HepG2 (cell line): ENCODE measurements at regions not wholly inside any gene's neighbourhood (a gene's known extent, or its start where the extent isn't known, plus 50 kb on each side); places are given as distances from the start of the nearest gene placed in this dataset.

ENCODE experiments used
- ATAC-seq: fragments of 200-7000 bp; cut with Tn5 transposase; 3 replicates; pipeline ENCODE4 v1.9.1; 2020; ENCODE audit warnings: mild to moderate bottlenecking, moderate library complexity
- BruUV-seq: library from RNA; stranded (reverse); fragments of 400-500 nt; replicated peaks from 2 replicates; lab custom pipeline; 2021; lab: Mats Ljungman, UMichigan
- CTCF ChIA-PET: fragments of 300-600 bp; formaldehyde crosslinking; extraction: SDS; loops from one replicate; lab custom pipeline; 2021; ENCODE audit warnings: low total read pairs, inconsistent platforms, low intra/inter-chr PET ratio; lab: Yijun Ruan, JAX
- POLR2A ChIA-PET: fragments of 350-600 bp; sonication (Branson Sonifier 250); formaldehyde crosslinking; loops from one replicate; lab custom pipeline; 2020; ENCODE audit warnings: antibody characterized with exemption, inconsistent platforms; lab: Yijun Ruan, JAX
- DNase-seq: peaks from one replicate; pipeline ENCODE4 v3.0.0-alpha.2; 2015; ENCODE audit warnings: low spot score
- FAIRE-seq: peaks from 3 replicates; lab custom pipeline; 2011; peaks lifted over from hg19 to GRCh38; lab: Jason Lieb, UNC
- H2AFZ ChIP-seq: one replicate; pipeline ENCODE4 v1.6.1; 2011; ENCODE audit warnings: low read length, inconsistent platforms
- H3K27ac ChIP-seq: fragments of 300-600 bp; 3 replicates; pipeline ENCODE4 v1.8.0; 2011; ENCODE audit warnings: mixed run types, mild to moderate bottlenecking, mixed read lengths, low read length, inconsistent platforms; ENCODE audit not compliant: insufficient read depth; ENCODE audit errors: extremely low read length
- H3K27me3 ChIP-seq, 2 experiments: fragments of 200-600 bp in 1 of 2; 2 replicates in 1 of 2; 3 replicates in 1 of 2; pipeline versions ENCODE4 v1.6.0 to v1.8.0; 2011; ENCODE audit warnings: low read length in 2 of 2, mild to moderate bottlenecking in 2 of 2, moderate library complexity in 2 of 2, inconsistent platforms in 1 of 2; ENCODE audit not compliant: insufficient read depth in 2 of 2, control insufficient read depth in 1 of 2
- H3K36me3 ChIP-seq, 2 experiments: fragments of 200-600 bp in 1 of 2; replicated peaks in 1 of 2; 2 replicates in 1 of 2; 3 replicates in 1 of 2; pipeline versions ENCODE4 v1.5.1 to v1.8.0; 2011; ENCODE audit warnings: low read length in 2 of 2, inconsistent platforms in 1 of 2; ENCODE audit not compliant: insufficient read depth in 2 of 2, control insufficient read depth in 1 of 2
- H3K4me1 ChIP-seq: 2 replicates; pipeline ENCODE4 v1.5.1; 2012; ENCODE audit warnings: low read length, inconsistent platforms; ENCODE audit not compliant: insufficient read depth
- H3K4me2 ChIP-seq: 2 replicates; pipeline ENCODE4 v1.6.0; 2011; ENCODE audit warnings: low read depth, low read length, inconsistent platforms
- H3K4me3 ChIP-seq, 3 experiments: fragments of 200-600 bp in 1 of 3; sonication (generic), shearing (Covaris generic) in 1 of 3; replicated peaks in 1 of 3; 2 replicates each; pipeline ENCODE4 v1.5.1; 2011 to 2016; ENCODE audit warnings: low read length in 3 of 3, inconsistent platforms in 2 of 3, low read depth in 2 of 3, mild to moderate bottlenecking in 2 of 3, control low read depth in 1 of 3, mixed read lengths in 1 of 3; ENCODE audit not compliant: insufficient read depth in 1 of 3
- H3K79me2 ChIP-seq: one replicate; pipeline ENCODE4 v1.6.1; 2011; ENCODE audit warnings: low read length, inconsistent platforms; ENCODE audit not compliant: insufficient read depth
- H3K9ac ChIP-seq: 2 replicates; pipeline ENCODE4 v1.6.0; 2011; ENCODE audit warnings: mild to moderate bottlenecking, low read depth, low read length, inconsistent platforms; ENCODE audit not compliant: insufficient read depth
- H3K9me3 ChIP-seq: 2 replicates; pipeline ENCODE4 v1.5.1; 2012; ENCODE audit warnings: mild to moderate bottlenecking, low read length
- H4K20me1 ChIP-seq: 2 replicates; pipeline ENCODE4 v1.6.0; 2011; ENCODE audit warnings: inconsistent platforms, mild to moderate bottlenecking, low read length, moderate library complexity; ENCODE audit not compliant: insufficient read depth
- GFI1 ChIP-seq: sonication (generic); formaldehyde crosslinking; IDR thresholded peaks from 2 replicates; pipeline ENCODE4 v1.5.0; 2020; ENCODE audit warnings: missing genetic modification reagents, mild to moderate bottlenecking, borderline replicate concordance
- HOXD1 ChIP-seq: sonication (generic); formaldehyde crosslinking; IDR thresholded peaks from 2 replicates; pipeline ENCODE4 v1.5.0; 2020; ENCODE audit warnings: missing genetic modification reagents
- ISX ChIP-seq: sonication (generic); formaldehyde crosslinking; conservative IDR thresholded peaks from 2 replicates; pipeline ENCODE4 v1.5.0; 2020; ENCODE audit warnings: missing genetic modification reagents
- PAWR ChIP-seq: sonication (generic); formaldehyde crosslinking; IDR thresholded peaks from 2 replicates; pipeline ENCODE4 v1.4.0; 2020; ENCODE audit warnings: missing genetic modification reagents, mild to moderate bottlenecking, borderline replicate concordance
- PHF21A ChIP-seq: sonication (generic); formaldehyde crosslinking; IDR thresholded peaks from 2 replicates; pipeline ENCODE4 v1.5.0; 2020; ENCODE audit warnings: mild to moderate bottlenecking, missing genetic modification reagents
- SMYD3 ChIP-seq: sonication (generic); formaldehyde crosslinking; IDR thresholded peaks from 2 replicates; pipeline ENCODE4 v1.8.1; 2023; ENCODE audit warnings: mild to moderate bottlenecking, missing genetic modification reagents
- ZNF253 ChIP-seq: sonication (generic); formaldehyde crosslinking; IDR thresholded peaks from 2 replicates; pipeline ENCODE4 v1.8.0; 2022; ENCODE audit warnings: mild to moderate bottlenecking, missing genetic modification reagents, borderline replicate concordance
- WGBS: methylation state at CpG from one replicate; pipeline ENCODE4 v1.1.6; 2017; ENCODE audit warnings: low lambda C conversion rate; 5-methylcytosine and 5-hydroxymethylcytosine counted together
- in situ Hi-C: cut with HindIII; loops from 2 replicates; pipeline ENCODE4 v1.10.0; 2017; ENCODE audit warnings: low pct_unique_long_range_greater_than_20kb; ENCODE audit not compliant: extremely low pct_ligation_motif_present
- intact Hi-C: fragments of 100-400 bp; cut with micrococcal nuclease; formaldehyde crosslinking; loops from one replicate; pipeline ENCODE4 v1.10.0; 2022; ENCODE audit not compliant: unreplicated experiment
- TF ChIP-seq, protein P1 (sequence below): sonication (generic); formaldehyde crosslinking; IDR thresholded peaks from 2 replicates; pipeline ENCODE4 v1.4.0; 2020; ENCODE audit warnings: missing genetic modification reagents
- TF ChIP-seq, protein P2 (sequence below): IDR thresholded peaks from 2 replicates; pipeline ENCODE4 v1.6.1; 2016; ENCODE audit warnings: mild to moderate bottlenecking, missing biosample characterization, missing genetic modification reagents

DNA sequence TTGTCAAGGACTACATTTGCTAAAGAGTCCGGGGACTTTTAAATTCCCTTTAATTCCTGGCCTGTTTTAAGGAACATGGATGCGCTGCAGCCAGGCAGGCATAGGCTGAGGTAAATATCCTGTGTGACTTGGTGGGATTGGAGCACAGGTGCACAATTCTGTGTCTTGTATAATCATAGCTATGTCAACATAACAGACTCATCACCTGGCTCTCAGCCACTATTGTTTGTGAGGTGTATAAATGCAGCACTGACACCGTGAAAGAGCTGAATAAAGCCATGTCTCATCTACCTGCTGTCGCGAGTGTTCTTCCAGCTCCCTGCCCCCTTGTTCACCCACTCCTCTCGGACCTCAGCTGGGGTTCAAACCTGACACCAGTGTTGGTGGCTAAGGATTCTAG, 109.7 kb downstream of the MFSD1 start (continued):
- no peak for TF ChIP-seq ISX (CRISPR knock-in tag)

DNA sequence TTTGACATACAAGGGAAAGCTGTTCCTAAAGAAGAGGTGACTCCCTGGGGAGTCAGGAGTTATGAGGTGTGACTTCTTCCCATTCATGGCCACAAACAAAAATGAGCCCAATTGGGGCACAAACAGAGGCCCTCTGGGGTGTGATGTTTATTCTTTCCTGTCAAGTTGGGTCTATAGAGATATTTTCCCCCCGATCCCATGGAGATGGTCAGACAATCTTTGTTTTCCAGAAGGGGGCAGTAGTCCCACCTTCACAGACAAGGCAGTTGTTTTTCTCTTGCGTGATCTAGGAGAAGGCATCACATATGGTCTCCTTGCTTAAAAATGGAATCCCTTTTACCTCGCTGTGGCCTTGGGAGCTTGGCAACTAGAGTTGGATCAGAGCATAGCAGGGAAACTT, 110.3 kb downstream of the MFSD1 start:
- H3K4me3 ChIP-seq, result no peak overlapping the region
- no peak for ATAC-seq
- peaks cover 0 to 5% of the 10 kb centered on the region in 2 experiments; a peak in 1 of 5 replicates for H3K27me3 ChIP-seq
- H3K4me1 ChIP-seq, result no peaks in the 10 kb centered on the region
- H4K20me1 ChIP-seq, result no peaks in the 10 kb centered on the region
- in situ Hi-C loops, result no loop called here
- POLR2A ChIA-PET, result no interaction called here
- CTCF ChIA-PET, result interaction anchor here (1.1 kb wide), 1 partner anchor 349 kb away, joined by 3 read pairs; no protein-coding TSS in a partner anchor
- H3K36me3 ChIP-seq, result no peaks in the 10 kb centered on the region
- BruUV-seq, result no TSS peak
- H3K4me2 ChIP-seq, result no peak overlapping the region
- no peak overlapping the region for H2AFZ ChIP-seq
- H3K9me3 ChIP-seq, result no peaks in the 10 kb centered on the region
- H3K9ac ChIP-seq, result no peak overlapping the region
- H3K27ac ChIP-seq, result no peak overlapping the region
- H3K79me2 ChIP-seq, result no peaks in the 10 kb centered on the region
- WGBS, result 8% methylated on average over 3 of the region's 3 CpGs
- TF ChIP-seq GFI1 (CRISPR knock-in tag), result no peak
- no peak for TF ChIP-seq PHF21A
- TF ChIP-seq, protein P1, sequence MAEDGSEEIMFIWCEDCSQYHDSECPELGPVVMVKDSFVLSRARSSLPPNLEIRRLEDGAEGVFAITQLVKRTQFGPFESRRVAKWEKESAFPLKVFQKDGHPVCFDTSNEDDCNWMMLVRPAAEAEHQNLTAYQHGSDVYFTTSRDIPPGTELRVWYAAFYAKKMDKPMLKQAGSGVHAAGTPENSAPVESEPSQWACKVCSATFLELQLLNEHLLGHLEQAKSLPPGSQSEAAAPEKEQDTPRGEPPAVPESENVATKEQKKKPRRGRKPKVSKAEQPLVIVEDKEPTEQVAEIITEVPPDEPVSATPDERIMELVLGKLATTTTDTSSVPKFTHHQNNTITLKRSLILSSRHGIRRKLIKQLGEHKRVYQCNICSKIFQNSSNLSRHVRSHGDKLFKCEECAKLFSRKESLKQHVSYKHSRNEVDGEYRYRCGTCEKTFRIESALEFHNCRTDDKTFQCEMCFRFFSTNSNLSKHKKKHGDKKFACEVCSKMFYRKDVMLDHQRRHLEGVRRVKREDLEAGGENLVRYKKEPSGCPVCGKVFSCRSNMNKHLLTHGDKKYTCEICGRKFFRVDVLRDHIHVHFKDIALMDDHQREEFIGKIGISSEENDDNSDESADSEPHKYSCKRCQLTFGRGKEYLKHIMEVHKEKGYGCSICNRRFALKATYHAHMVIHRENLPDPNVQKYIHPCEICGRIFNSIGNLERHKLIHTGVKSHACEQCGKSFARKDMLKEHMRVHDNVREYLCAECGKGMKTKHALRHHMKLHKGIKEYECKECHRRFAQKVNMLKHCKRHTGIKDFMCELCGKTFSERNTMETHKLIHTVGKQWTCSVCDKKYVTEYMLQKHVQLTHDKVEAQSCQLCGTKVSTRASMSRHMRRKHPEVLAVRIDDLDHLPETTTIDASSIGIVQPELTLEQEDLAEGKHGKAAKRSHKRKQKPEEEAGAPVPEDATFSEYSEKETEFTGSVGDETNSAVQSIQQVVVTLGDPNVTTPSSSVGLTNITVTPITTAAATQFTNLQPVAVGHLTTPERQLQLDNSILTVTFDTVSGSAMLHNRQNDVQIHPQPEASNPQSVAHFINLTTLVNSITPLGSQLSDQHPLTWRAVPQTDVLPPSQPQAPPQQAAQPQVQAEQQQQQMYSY (CRISPR knock-in tag), result no peak
- TF ChIP-seq SMYD3 (CRISPR knock-in tag), result no peak
- no peak for TF ChIP-seq PAWR
- TF ChIP-seq HOXD1 (CRISPR knock-in tag), result no peak
- TF ChIP-seq, protein P2, sequence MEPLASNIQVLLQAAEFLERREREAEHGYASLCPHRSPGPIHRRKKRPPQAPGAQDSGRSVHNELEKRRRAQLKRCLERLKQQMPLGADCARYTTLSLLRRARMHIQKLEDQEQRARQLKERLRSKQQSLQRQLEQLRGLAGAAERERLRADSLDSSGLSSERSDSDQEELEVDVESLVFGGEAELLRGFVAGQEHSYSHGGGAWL, result no peak
- no peak for TF ChIP-seq ZNF253 (CRISPR knock-in tag)
- FAIRE-seq, result no peak
- DNase-seq, result peak; percentile 1
- intact Hi-C loops, result no loop called here
